SHP77 (cell line): ENCODE measurements at regions not wholly inside any gene's neighbourhood (a gene's known extent, or its start where the extent isn't known, plus 50 kb on each side); places are given as distances from the start of the nearest gene placed in this dataset.

Source experiments
- DNase-seq, 2 experiments: peaks; one replicate each; lab custom pipeline; 2025; lab: John Stamatoyannopoulos, UW

DNA sequence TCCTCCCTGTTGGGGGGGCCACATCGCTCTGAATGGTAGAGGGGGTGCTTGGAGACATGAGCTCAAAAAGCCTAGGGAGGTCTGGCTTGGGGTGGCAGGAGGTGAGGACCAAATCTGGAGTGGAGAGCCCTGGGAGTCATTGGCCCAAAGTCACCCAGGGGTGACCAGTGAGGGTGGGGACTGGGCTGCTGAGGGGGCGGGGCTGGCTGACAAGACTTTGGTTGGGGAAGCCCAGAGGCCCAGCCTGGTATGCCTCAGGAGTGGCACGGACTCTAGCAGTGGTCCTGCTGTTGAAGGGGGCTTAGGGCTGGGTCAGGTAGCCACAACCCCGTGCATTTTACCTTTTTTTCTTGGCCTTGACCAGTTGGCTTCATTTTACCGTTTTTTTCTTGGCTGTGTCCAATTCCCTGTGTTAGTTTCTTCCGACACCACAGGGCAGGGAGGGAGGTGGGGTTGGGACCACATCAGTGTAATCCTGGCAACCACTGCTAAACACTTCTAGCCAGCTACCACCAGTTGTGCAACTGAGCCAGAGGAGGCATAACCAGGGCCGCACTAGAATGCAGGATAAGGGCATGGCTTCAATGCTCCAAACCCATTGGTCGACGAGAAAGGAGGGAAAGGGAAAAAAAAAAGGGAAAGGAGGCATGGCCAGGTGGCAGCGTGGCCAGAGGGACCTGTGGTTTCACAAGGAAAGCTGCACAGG is 105.3 kb upstream of the C2CD4B start:
- DNase-seq: no peak

GRCh38 chr15:62272290-62272689 is 107.2 kb upstream of the C2CD4B start:
- no peak for DNase-seq

- no peak for DNase-seq
Measured at GRCh38 chr15:62275831-62276230, 110.7 kb upstream of the C2CD4B start.

DNA sequence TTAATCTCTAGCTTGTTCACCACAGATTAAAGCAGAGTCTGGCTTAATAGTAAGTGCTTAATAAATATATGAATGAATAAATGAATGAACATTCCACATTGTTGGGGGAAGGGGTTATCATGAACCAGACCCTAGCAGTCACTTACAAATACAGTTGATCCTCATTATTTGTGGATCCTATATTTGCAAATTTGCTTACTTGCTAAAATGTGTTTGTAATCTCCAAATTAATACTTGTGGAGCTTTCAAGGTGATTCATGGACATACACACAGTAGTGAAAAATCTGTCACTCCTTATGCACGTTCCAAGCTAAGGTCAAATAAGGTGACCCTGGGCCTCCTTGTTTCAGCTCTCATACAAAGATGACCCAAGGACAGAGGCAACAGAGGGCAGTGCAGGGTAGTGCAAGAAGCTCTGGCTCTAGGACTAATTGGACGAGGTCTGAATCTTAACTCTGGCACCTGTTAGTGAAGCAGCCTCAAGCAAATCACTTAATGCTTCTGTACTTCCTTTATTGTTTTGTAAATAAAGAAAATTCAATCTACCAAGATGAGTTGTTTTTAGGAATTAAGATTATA is 112.8 kb upstream of the C2CD4B start:
- no peak for DNase-seq

GRCh38 chr15:62278534-62278933 is 113.4 kb upstream of the C2CD4B start:
- DNase-seq: no peak

- no peak for DNase-seq
Measured at GRCh38 chr15:62279041-62279440, 114.0 kb upstream of the C2CD4B start.

DNA sequence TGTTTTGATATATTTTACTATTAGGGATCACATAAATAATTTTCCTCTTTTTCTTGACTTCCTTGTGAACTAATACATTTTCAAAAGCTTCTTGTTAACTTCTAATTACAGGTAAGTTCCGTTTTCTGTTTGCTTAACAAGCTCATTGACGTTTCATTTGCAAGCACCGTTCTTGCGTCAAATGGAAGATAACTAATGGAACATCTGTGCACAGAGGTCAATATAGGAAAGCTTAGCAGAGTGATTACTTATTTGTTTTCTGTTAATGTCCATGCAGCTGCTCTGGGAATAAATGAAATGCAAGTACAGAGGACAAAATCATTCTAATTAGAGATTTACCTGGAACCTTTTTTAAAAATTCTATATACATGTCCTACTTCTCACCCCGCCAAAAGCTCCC is 115.5 kb upstream of the C2CD4B start:
- peak in 1 of 2 experiments; percentile 17 for DNase-seq

DNA sequence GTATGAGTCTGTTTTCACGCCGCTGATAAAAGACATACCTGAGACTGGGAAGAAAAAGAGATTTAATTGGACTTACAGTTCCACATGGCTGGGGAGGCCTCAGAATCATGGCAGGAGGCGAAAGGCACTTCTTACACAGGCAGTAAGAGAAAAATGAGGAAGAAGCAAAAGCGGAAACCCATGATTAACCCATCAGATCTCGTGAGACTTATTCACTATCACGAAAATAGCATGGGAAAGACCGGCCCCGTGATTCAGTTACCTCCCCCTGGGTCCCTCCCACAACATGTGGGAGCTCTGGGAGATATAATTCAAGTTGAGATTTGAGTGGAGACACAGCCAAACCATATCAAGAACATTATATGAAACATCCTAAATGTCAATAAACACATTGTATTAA is 116.7 kb upstream of the C2CD4B start:
- peak; percentile 73 to 84 for DNase-seq

DNA sequence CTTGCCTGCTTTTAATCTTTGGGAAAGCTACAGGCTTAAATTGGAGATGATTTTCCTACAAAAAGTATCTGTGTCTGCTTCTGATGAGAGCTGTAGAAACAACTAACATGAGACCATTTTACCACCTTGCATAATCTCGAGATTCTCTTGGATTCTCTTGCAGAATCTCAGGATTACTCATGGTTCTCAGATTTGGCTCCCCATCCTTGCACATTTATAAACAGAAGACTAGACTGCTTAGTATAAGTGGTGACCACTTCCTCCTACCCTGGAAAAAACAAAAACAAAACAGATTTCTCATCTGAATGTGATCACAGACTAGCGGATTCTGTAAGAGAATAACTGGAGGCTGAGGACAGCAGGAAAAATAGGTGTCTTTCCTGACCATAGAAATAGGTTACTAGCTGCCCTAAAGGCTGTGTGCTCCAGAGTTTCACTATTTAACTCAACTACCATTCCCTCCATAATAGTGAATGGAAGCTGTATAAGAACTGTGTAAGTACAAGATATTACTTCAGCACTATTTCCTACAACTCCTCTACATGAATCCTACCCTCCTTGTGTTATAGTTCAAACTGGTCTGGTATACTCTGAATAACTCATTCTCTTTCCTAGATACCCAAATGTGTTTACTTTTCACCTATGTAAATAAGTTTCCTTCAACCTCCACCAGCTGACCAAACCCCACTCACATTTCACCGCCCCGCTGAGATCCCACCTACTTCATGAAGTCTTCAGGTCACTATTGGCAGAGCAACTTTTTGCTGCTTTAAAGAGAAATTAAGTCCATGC is 122.2 kb upstream of the C2CD4B start:
- peak in 1 of 2 experiments; percentile 58 for DNase-seq

GRCh38 chr15:62288361-62289017 is 123.4 kb upstream of the C2CD4B start:
- DNase-seq: no peak

DNA sequence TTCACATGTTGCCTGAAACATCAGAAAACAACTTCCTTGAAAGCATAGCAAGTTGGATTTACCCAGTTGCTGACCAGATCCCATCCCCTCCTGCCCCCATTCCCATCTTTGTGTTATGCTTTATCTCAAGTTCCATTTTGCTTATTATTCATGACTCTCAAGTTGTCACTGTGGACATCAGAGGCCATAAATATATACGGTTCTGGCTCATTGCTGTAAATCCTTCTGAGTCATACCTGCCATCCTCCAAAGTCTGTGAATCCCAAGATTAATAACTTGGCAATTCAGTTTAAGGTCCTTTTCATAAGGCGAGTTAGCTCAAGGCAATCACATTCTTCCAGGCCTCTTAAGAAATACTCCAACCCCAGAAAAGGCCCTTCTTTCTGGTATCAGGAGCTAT is 126.2 kb upstream of the C2CD4B start:
- no peak for DNase-seq

GRCh38 chr15:62296756-62297507 is 131.8 kb upstream of the C2CD4B start:
- no peak for DNase-seq

- DNase-seq: no peak
Measured at GRCh38 chr15:62297522-62297921, 132.4 kb upstream of the C2CD4B start.

GRCh38 chr15:62297933-62298332 is 132.8 kb upstream of the C2CD4B start:
- DNase-seq: no peak

GRCh38 chr15:62298811-62299210 is 133.7 kb upstream of the C2CD4B start:
- no peak for DNase-seq

DNA sequence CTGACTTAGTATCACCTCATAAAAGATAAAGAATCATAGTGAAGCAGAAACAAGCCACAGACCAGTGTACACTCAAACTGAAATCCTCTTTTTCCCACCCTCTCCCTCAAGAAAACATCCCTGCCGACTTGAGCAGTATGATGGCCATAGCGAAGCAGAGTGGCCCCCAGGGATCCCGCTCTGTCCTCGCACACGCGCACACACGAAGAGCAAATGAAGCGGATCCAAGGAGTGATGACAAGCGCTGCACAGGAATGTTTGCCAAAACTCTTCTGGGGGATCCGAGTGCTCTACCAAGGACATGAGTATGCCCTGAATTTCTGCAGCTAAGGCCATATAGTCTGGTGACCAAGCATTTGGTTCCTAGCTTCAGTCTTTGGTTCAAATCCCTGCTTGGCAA is 134.5 kb upstream of the C2CD4B start:
- no peak for DNase-seq

- peak in 1 of 2 experiments; percentile 29 for DNase-seq
Measured at GRCh38 chr15:62301993-62302675, 137.0 kb upstream of the C2CD4B start.

DNA sequence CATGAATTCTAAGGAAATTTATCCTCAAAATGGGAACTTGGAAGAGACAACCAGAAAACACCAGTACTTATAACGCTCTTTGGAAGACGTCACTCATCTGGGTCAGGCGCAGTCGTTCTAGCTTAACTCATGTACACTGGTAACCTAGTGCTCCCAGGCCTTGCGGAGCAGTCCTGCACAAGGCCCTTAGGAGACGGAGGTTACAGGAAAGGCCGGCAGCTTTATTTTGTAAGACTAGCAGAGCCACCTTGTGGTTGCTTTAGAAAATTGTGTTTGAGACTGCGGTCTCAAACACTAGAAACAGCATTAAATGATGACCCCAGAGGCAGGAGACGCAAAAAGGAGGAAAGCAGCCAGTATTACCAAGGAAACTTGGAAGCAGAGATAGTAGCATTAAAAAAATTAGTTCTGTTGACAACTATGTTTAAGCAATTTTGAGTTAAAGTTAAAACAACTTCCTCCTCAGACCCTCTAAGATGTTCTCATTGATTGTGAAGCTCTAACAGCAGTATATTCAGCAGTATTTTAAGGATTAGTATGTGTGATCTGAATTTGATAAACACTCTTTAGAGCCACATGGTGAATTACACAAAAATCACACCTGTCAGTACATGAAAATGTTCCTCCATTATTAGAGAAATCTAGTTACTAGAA is 141.9 kb upstream of the C2CD4B start:
- DNase-seq: peak; percentile 86 to 93

GRCh38 chr15:62307551-62307950 is 142.5 kb upstream of the C2CD4B start:
- no peak for DNase-seq

GRCh38 chr15:62316413-62317060 is 151.5 kb upstream of the C2CD4B start:
- DNase-seq: no peak
